Activated naive CD4-positive, alpha-beta T cell treated with anti-CD3 and anti-CD28 coated beads, Interleukin-2, amount 10 ng/mL, durations not matched to agents 7 days and 5 days (primary cell): ENCODE measurements at regions not wholly inside any gene's neighbourhood (a gene's known extent, or its start where the extent isn't known, plus 50 kb on each side); places are given as distances from the start of the nearest gene placed in this dataset.

Experiments
- CTCF ChIA-PET: fragments of 350-600 bp; sonication (Branson Sonifier 250); formaldehyde crosslinking; loops from one replicate; lab custom pipeline; 2021; ENCODE audit warnings: antibody characterized with exemption; lab: Charles Lee
- DNase-seq: peaks from one replicate; pipeline ENCODE4 v3.0.0-alpha.2; 2020
- H3K27ac Mint-ChIP-seq: one replicate; pipeline ENCODE4 v1.8.0; 2021; ENCODE audit warnings: mild to moderate bottlenecking, moderate library complexity, mixed read lengths
- H3K27me3 Mint-ChIP-seq: one replicate; pipeline ENCODE4 v1.8.0; 2021; ENCODE audit warnings: mild to moderate bottlenecking, mixed read lengths
- H3K36me3 Mint-ChIP-seq: one replicate; pipeline ENCODE4 v1.8.0; 2021; ENCODE audit warnings: mixed read lengths
- H3K4me1 Mint-ChIP-seq: one replicate; pipeline ENCODE4 v1.8.0; 2021; ENCODE audit warnings: mixed read lengths
- H3K4me3 Mint-ChIP-seq: one replicate; pipeline ENCODE4 v1.8.0; 2021; ENCODE audit warnings: mild to moderate bottlenecking, moderate library complexity, mixed read lengths
- H3K9me3 Mint-ChIP-seq: one replicate; pipeline ENCODE4 v1.8.0; 2021; ENCODE audit warnings: mixed read lengths

GRCh38 chr13:102993348-102993747 is 72.9 kb downstream of the SLC10A2 start:
- Mint-ChIP-seq H3K4me3 (no peak overlapping the region), H3K27ac (no peak overlapping the region), H3K36me3 (no peaks in the 10 kb centered on the region), H3K4me1 (no peaks in the 10 kb centered on the region), H3K9me3 (peaks cover 6% of the 10 kb centered on the region), H3K27me3 (no peaks in the 10 kb centered on the region)
- CTCF ChIA-PET = no interaction called here
- DNase-seq = no peak

- no peaks in the 10 kb centered on the region for H3K4me1 Mint-ChIP-seq
- no peak overlapping the region for H3K4me3 Mint-ChIP-seq
- H3K9me3 Mint-ChIP-seq = peaks cover 20% of the 10 kb centered on the region
- H3K27ac Mint-ChIP-seq = no peak overlapping the region
- H3K36me3 Mint-ChIP-seq = no peaks in the 10 kb centered on the region
- H3K27me3 Mint-ChIP-seq = no peaks in the 10 kb centered on the region
- no peak for DNase-seq
- CTCF ChIA-PET = no interaction called here
These were observed 82.0 kb downstream of the SLC10A2 start for GRCh38 chr13:102984210-102984609.

- DNase-seq = no peak
- CTCF ChIA-PET = no interaction called here
- no peak overlapping the region for H3K27ac Mint-ChIP-seq
- H3K4me1 Mint-ChIP-seq = no peaks in the 10 kb centered on the region
- H3K27me3 Mint-ChIP-seq = no peaks in the 10 kb centered on the region
- peaks cover 15% of the 10 kb centered on the region for H3K9me3 Mint-ChIP-seq
- no peaks in the 10 kb centered on the region for H3K36me3 Mint-ChIP-seq
- H3K4me3 Mint-ChIP-seq = no peak overlapping the region
These were observed 82.7 kb downstream of the SLC10A2 start for GRCh38 chr13:102983496-102983895.

- Mint-ChIP-seq H3K4me3 (no peak overlapping the region), H3K27me3 (no peaks in the 10 kb centered on the region), H3K4me1 (no peaks in the 10 kb centered on the region), H3K27ac (no peak overlapping the region), H3K9me3 (no peaks in the 10 kb centered on the region), H3K36me3 (no peaks in the 10 kb centered on the region)
- DNase-seq = no peak
- CTCF ChIA-PET = no interaction called here
These were observed 85.8 kb downstream of the SLC10A2 start for GRCh38 chr13:102980331-102980982.

- no peaks in the 10 kb centered on the region for H3K36me3 Mint-ChIP-seq
- DNase-seq = no peak
These were observed 88.0 kb downstream of the SLC10A2 start for GRCh38 chr13:102978168-102978567.

GRCh38 chr13:102977471-102977870 is 88.7 kb downstream of the SLC10A2 start:
- Mint-ChIP-seq H3K4me3 (no peak overlapping the region), H3K4me1 (no peaks in the 10 kb centered on the region), H3K27ac (no peak overlapping the region), H3K36me3 (no peaks in the 10 kb centered on the region), H3K9me3 (no peaks in the 10 kb centered on the region), H3K27me3 (no peaks in the 10 kb centered on the region)
- no peak for DNase-seq
- CTCF ChIA-PET = no interaction called here

More at GRCh38 chr13:102978168-102978567, 88.0 kb downstream of the SLC10A2 start:
- Mint-ChIP-seq H3K4me3 (no peak overlapping the region), H3K27ac (no peak overlapping the region), H3K9me3 (no peaks in the 10 kb centered on the region), H3K27me3 (no peaks in the 10 kb centered on the region), H3K4me1 (no peaks in the 10 kb centered on the region)
- CTCF ChIA-PET = no interaction called here

- no peak overlapping the region for H3K4me3 Mint-ChIP-seq
- CTCF ChIA-PET = no interaction called here
- no peak overlapping the region for H3K27ac Mint-ChIP-seq
- no peak for DNase-seq
- no peaks in the 10 kb centered on the region for H3K4me1 Mint-ChIP-seq
- H3K36me3 Mint-ChIP-seq = no peaks in the 10 kb centered on the region
- H3K9me3 Mint-ChIP-seq = no peaks in the 10 kb centered on the region
- no peaks in the 10 kb centered on the region for H3K27me3 Mint-ChIP-seq
These were observed 91.7 kb downstream of the SLC10A2 start for GRCh38 chr13:102974317-102975087.

- H3K4me3 Mint-ChIP-seq = no peak overlapping the region
- no peak for DNase-seq
- CTCF ChIA-PET = no interaction called here
These were observed 94.0 kb downstream of the SLC10A2 start for GRCh38 chr13:102972191-102972590.

GRCh38 chr13:102970542-102970941 is 95.7 kb downstream of the SLC10A2 start:
- Mint-ChIP-seq H3K36me3 (no peaks in the 10 kb centered on the region), H3K27ac (no peak overlapping the region), H3K9me3 (no peaks in the 10 kb centered on the region), H3K27me3 (no peaks in the 10 kb centered on the region), H3K4me1 (no peaks in the 10 kb centered on the region), H3K4me3 (no peak overlapping the region)
- DNase-seq = no peak
- CTCF ChIA-PET = no interaction called here

More at GRCh38 chr13:102972191-102972590, 94.0 kb downstream of the SLC10A2 start:
- H3K27me3 Mint-ChIP-seq = no peaks in the 10 kb centered on the region
- no peaks in the 10 kb centered on the region for H3K4me1 Mint-ChIP-seq
- no peaks in the 10 kb centered on the region for H3K9me3 Mint-ChIP-seq
- H3K27ac Mint-ChIP-seq = no peak overlapping the region
- no peaks in the 10 kb centered on the region for H3K36me3 Mint-ChIP-seq

- Mint-ChIP-seq H3K27ac (no peak overlapping the region), H3K4me3 (no peak overlapping the region), H3K36me3 (no peaks in the 10 kb centered on the region), H3K9me3 (no peaks in the 10 kb centered on the region), H3K4me1 (no peaks in the 10 kb centered on the region), H3K27me3 (no peaks in the 10 kb centered on the region)
- CTCF ChIA-PET = no interaction called here
- DNase-seq = no peak
These were observed 97.5 kb downstream of the SLC10A2 start for GRCh38 chr13:102968572-102969228.

- no peaks in the 10 kb centered on the region for H3K9me3 Mint-ChIP-seq
- CTCF ChIA-PET = interaction anchor here (0.6 kb wide), 1 partner anchor 526 kb away, joined by 4 read pairs; no protein-coding TSS in a partner anchor
- H3K36me3 Mint-ChIP-seq = no peaks in the 10 kb centered on the region
- no peak overlapping the region for H3K27ac Mint-ChIP-seq
- no peak overlapping the region for H3K4me3 Mint-ChIP-seq
- DNase-seq = no peak
- no peaks in the 10 kb centered on the region for H3K4me1 Mint-ChIP-seq
- no peaks in the 10 kb centered on the region for H3K27me3 Mint-ChIP-seq
These were observed 100.4 kb downstream of the SLC10A2 start for GRCh38 chr13:102965802-102966201.

- no peaks in the 10 kb centered on the region for H3K9me3 Mint-ChIP-seq
- CTCF ChIA-PET = interaction anchor here (0.7 kb wide), 1 partner anchor 285 kb away, joined by 3 read pairs; no protein-coding TSS in a partner anchor
- H3K4me1 Mint-ChIP-seq = no peaks in the 10 kb centered on the region
These were observed 103.8 kb downstream of the SLC10A2 start for GRCh38 chr13:102962430-102962829.

GRCh38 chr13:102960959-102961358 is 105.3 kb downstream of the SLC10A2 start:
- Mint-ChIP-seq H3K4me1 (no peaks in the 10 kb centered on the region), H3K9me3 (no peaks in the 10 kb centered on the region), H3K27me3 (peaks cover 4% of the 10 kb centered on the region), H3K27ac (no peak overlapping the region), H3K36me3 (no peaks in the 10 kb centered on the region), H3K4me3 (no peak overlapping the region)
- DNase-seq = no peak
- CTCF ChIA-PET = no interaction called here

More at GRCh38 chr13:102962430-102962829, 103.8 kb downstream of the SLC10A2 start:
- DNase-seq = no peak
- Mint-ChIP-seq H3K4me3 (no peak overlapping the region), H3K27me3 (peaks cover 4% of the 10 kb centered on the region), H3K36me3 (no peaks in the 10 kb centered on the region), H3K27ac (no peak overlapping the region)

- CTCF ChIA-PET = interaction anchor here (0.6 kb wide), 2 partner anchors 68 to 81 kb away, joined by 3 read pairs; no protein-coding TSS in a partner anchor
- Mint-ChIP-seq H3K36me3 (no peaks in the 10 kb centered on the region), H3K27me3 (peaks cover 7% of the 10 kb centered on the region), H3K9me3 (no peaks in the 10 kb centered on the region), H3K27ac (no peak overlapping the region), H3K4me3 (no peak overlapping the region), H3K4me1 (no peaks in the 10 kb centered on the region)
- no peak for DNase-seq
These were observed 109.8 kb downstream of the SLC10A2 start for GRCh38 chr13:102956449-102956848.
